T-helper 1 cell treated with Interleukin-12 subunit alpha and Interleukin-12 subunit beta and Interleukin-4 antibody, amounts not matched to agents 30 ng/mL and 1 ng/mL, for 36 hours (primary cell): ENCODE measurements at regions not wholly inside any gene's neighbourhood (a gene's known extent, or its start where the extent isn't known, plus 50 kb on each side); places are given as distances from the start of the nearest gene placed in this dataset.

Experiments used
- intact Hi-C: fragments of 100-400 bp; cut with micrococcal nuclease; formaldehyde crosslinking; loops from one replicate; pipeline ENCODE4 v1.15.1; 2024

GRCh38 chr9:113646946-113647914 lies 183.7 kb downstream of the RGS3 start:
- intact Hi-C loops, result no loop called here

GRCh38 chr9:113648048-113648447 lies 184.5 kb downstream of the RGS3 start:
- intact Hi-C loops, result no loop called here

DNA sequence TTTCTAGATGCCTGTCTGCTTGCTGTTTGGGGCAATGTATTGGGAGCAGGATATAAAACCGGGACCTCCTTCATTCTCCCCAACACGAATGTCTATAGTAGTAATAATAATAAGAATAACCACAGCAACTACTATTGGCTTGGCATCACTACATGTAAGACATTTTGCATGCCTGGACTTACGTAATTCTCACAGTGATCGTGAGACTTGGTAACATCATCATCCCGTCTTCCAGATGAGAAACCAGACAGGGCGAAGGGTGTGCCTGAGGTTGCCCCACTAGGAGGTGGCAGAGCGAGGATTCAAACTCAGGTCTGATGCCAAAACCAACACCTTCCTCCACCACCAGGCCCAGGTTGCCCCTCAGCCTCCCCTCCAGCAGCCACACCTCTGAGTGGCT lies 185.1 kb downstream of the RGS3 start:
- intact Hi-C loops, result no loop called here

GRCh38 chr9:113649054-113649453 lies 185.5 kb downstream of the RGS3 start:
- intact Hi-C loops, result no loop called here

DNA sequence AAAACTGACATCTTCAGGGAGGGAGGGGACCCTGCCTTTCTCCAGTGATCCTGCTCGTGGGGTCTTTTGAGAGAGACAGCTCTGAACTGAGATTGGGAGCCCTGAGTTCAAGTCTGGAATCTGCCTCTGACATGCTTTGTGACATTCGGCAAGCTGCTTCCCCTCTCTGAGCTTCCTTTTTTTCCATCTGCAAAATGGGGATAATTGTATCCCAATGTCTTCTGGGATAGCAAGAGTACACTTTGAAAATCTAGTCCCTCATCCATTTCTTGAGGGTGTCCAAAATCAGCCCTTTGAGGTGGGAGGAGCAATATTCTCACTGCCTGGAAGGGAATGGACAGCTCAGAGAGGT lies 186.3 kb downstream of the RGS3 start:
- intact Hi-C loops, result loop anchor here (10.0 kb wide), 1 partner anchor 805 kb away; no protein-coding TSS in a partner anchor

- intact Hi-C loops, result loop anchor here (10.0 kb wide), 1 partner anchor 806 kb away; no protein-coding TSS in a partner anchor
Observed at GRCh38 chr9:113650207-113651131, 186.9 kb downstream of the RGS3 start.

DNA sequence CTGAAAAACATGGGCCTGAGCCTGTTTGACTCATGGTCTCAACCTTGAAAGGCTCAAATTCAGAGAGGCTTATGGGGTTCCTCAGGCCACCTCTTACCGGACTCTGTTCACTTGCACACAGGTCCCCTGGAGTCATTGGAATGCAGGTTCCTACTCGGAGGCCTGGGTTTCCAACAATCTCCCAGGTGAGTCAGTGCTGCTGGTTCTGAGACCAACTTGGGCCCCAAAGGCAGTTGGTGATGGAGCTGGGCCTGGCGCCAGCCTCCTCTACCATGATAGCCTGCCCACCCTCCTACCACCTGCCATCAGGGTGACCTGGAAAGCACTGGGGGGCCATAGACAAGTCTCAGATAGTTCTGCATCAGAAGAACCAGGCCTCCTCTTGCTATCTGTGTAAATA lies 188.4 kb downstream of the RGS3 start:
- intact Hi-C loops, result loop anchor here (10.0 kb wide), 1 partner anchor 807 kb away; no protein-coding TSS in a partner anchor

- intact Hi-C loops, result loop anchor here (10.0 kb wide), 1 partner anchor 808 kb away; no protein-coding TSS in a partner anchor
Observed at GRCh38 chr9:113652355-113653152, 189.0 kb downstream of the RGS3 start.

DNA sequence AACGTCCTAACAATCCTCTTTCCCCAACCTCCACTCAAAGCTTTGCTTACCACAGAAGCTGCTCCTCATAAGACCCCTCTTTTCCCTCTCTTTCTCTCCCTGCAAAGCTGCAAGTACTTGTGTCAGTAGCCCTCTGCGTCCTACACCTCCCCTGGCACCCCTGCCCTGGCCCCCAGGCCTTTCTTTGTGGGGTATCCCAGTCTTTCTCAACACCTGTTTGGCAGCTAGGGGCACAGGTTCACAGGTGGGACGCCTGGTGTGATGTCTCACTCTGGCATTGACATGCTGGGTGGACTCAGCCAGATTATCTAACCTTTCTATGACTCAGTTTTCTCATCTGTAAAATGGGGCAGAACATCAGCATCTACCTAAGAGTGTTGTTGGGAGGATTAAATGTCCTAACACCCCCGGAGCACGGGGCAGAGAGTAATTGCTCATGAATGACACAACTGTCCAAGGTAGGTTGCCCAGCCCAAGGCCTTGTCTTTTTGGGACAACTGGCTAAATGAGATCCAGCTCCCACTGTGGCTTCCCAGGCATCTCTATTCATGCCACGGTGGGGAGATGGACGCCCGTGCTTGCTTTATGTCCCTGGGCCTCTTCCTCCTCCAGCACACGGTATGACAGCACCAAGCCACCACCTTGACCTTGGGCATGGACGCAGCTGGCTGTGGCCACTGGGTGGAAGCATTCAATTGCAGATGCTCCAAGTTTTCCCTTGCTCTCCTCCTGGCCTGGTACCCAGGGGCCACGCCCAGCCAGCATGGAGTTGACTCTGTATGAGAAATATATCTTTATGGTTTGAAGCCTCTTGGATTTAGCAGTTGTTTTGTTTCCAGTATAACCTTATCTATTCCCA lies 190.4 kb downstream of the RGS3 start:
- intact Hi-C loops, result loop anchor here (10.0 kb wide), 1 partner anchor 809 kb away; no protein-coding TSS in a partner anchor

GRCh38 chr9:113654605-113655428 lies 191.3 kb downstream of the RGS3 start:
- intact Hi-C loops, result loop anchor here (1.0 to 10.0 kb wide), 3 partner anchors 64 to 810 kb away; no protein-coding TSS in a partner anchor

GRCh38 chr9:113656771-113657670 lies 193.5 kb downstream of the RGS3 start:
- intact Hi-C loops, result loop anchor here (5.0 to 10.0 kb wide), 2 partner anchors 140 to 812 kb away; no protein-coding TSS in a partner anchor

DNA sequence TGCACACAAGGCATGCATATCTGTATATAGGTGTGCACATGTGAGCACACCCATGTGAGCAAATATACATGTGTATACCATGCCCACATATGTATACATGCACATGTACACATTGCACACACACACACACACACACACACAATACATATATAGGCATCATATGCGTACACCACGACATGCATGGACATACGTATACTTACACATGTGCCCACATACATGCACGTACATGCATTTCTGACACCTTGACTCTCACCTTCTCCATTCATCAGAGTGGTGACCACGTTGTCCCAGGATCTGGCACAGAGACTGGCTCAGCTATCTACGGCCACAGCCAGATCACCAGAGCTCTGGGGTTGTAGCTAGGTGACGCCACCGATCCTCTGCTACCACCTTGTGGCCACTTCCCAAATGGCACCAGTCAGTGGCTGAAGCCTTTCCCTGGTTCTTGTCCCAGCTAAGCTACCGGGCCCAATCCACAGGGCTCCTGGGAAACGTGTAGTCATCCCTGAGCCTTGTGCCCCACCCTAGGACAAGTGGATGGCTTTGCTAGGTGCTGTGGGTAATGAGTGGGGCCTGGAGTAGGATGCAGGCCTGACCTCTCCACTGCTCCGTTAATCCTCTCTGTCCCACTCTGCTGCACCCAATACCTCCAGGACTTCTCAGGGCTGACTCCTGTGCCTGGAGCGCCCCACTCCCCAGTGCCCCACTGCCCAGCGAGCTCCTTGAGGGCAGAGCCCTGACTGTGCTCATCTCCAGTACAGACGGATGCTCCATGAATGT lies 194.4 kb downstream of the RGS3 start:
- intact Hi-C loops, result loop anchor here (1.0 to 10.0 kb wide), 10 partner anchors 75 to 813 kb away; partner anchors contain the start of genes ALAD, C9orf43, FKBP15 and POLE3

DNA sequence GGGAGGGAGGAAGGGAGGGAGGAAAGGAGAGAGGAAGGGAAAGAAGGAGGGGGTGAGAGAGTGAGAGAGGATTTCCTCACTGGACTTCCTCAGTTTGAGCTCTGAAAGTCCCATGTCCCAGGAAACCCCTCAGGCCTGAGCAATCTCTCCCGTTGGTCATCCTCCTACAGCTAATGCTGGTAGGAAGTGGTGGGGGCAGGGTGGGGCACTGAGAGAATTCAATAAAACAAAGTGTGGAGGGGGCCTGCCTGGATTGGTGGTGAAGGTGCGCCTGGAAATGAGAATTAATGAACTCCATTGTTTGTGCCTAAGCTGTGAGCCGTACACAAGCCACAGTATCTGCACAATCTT lies 195.0 kb downstream of the RGS3 start:
- intact Hi-C loops, result loop anchor here (1.0 to 10.0 kb wide), 10 partner anchors 76 to 814 kb away; partner anchors contain the start of genes ALAD, C9orf43, FKBP15 and POLE3

DNA sequence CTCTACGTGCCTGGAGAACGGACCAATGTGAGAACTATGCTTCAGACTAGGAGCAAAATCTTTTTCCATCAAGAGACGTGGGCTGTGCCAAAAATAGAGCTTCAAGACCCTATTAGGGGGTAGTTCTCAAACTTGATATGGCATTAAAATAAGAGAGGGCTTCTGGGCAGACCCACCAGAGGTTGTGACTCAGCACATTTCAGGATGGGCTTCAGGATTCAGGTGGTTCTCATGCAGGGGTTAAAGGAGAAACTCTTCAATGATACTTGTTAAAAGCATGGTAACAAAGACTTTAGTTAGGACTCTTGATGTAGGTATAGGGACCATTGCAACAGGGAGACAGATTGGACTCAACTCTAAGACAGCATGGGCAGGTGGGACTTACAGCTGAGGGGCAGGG lies 195.5 kb downstream of the RGS3 start:
- intact Hi-C loops, result loop anchor here (2.0 to 10.0 kb wide), 4 partner anchors 76 to 814 kb away; no protein-coding TSS in a partner anchor

GRCh38 chr9:113659740-113660139 lies 196.2 kb downstream of the RGS3 start:
- intact Hi-C loops, result loop anchor here (2.0 to 10.0 kb wide), 4 partner anchors 77 to 815 kb away; no protein-coding TSS in a partner anchor

- intact Hi-C loops, result no loop called here
Observed at GRCh38 chr9:113660196-113660595, 196.7 kb downstream of the RGS3 start.

DNA sequence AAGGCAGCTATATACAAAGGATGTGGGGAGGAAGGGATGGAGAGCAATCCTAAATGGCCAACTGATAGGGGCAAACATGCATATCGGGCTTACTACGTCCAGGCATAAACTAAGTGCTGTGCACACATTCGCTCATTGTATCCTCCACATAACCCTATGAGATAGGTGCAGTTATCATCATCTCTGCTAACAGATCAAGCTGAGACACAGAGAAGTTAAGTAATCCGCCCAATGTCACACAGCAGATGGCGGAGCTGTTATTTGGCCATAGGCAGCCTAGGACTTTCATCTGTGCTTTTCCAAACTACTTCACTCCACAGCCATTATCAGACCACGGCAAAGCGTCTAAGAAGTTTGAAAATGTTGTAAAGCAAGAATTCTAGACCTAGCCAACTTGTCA lies 197.5 kb downstream of the RGS3 start:
- intact Hi-C loops, result no loop called here
